K562 (cell line): ENCODE measurements at regions not wholly inside any gene's neighbourhood (a gene's known extent, or its start where the extent isn't known, plus 50 kb on each side); places are given as distances from the start of the nearest gene placed in this dataset.

Experiments
- ATAC-seq: fragments of 200-7000 bp; cut with Tn5 transposase; 3 replicates; pipeline ENCODE4 v1.9.1; 2020; ENCODE audit warnings: moderate library complexity
- BruUV-seq: library from RNA; stranded (reverse); fragments of 400-500 nt; replicated peaks from 2 replicates; lab custom pipeline; 2021; lab: Mats Ljungman, UMichigan
- CTCF ChIA-PET: fragments of 300-600 bp; formaldehyde crosslinking; extraction: SDS; loops from one replicate; lab custom pipeline; 2021; ENCODE audit warnings: low intra/inter-chr PET ratio; lab: Yijun Ruan, JAX
- POLR2A ChIA-PET: fragments of 300-600, 350-650 bp; sonication (Branson Sonifier 250); formaldehyde crosslinking; extraction: SDS; loops from one replicate; lab custom pipeline; 2021; ENCODE audit warnings: antibody characterized with exemption, inconsistent platforms; lab: Yijun Ruan, JAX
- DNase-seq, 4 experiments: peaks; one replicate each; pipeline versions ENCODE4 v3.0.0 to v3.0.0-alpha.2; 2011 to 2018; ENCODE audit warnings: low spot score in 3 of 4, mixed read lengths in 3 of 4; ENCODE audit errors: extremely low read depth in 1 of 4
- FAIRE-seq: peaks from 2 replicates; lab custom pipeline; 2011; peaks lifted over from hg19 to GRCh38; lab: Jason Lieb, UNC
- H2AFZ ChIP-seq: 2 replicates; pipeline ENCODE4 v1.6.0; 2011; ENCODE audit warnings: low read depth, low read length, control low read depth, inconsistent platforms
- H3K27ac ChIP-seq: fragments of 200-600 bp; 3 replicates; pipeline ENCODE4 v1.8.0; 2011; ENCODE audit warnings: low read depth, mild to moderate bottlenecking, control low read depth, inconsistent platforms, low read length, moderate library complexity, mixed read lengths; ENCODE audit errors: extremely low read depth
- H3K27me3 ChIP-seq, 2 experiments: fragments of 300-600 bp in 1 of 2; 2 replicates in 1 of 2; 3 replicates in 1 of 2; pipeline versions ENCODE4 v1.6.0 to v1.8.0; 2011; ENCODE audit warnings: inconsistent platforms in 2 of 2, low read length in 2 of 2, mild to moderate bottlenecking in 1 of 2, mixed read lengths in 1 of 2, moderate library complexity in 1 of 2; ENCODE audit not compliant: control insufficient read depth in 2 of 2, insufficient read depth in 2 of 2
- H3K36me3 ChIP-seq: fragments of 300-600 bp; 3 replicates; pipeline ENCODE4 v1.8.0; 2011; ENCODE audit warnings: mild to moderate bottlenecking, low read length, inconsistent platforms; ENCODE audit not compliant: control insufficient read depth, insufficient read depth
- H3K4me1 ChIP-seq, 2 experiments: fragments of 200-600 bp in 1 of 2; replicated peaks in 1 of 2; 2 replicates in 1 of 2; 3 replicates in 1 of 2; pipeline versions ENCODE4 v1.5.1 to v1.8.0; 2011; ENCODE audit warnings: inconsistent platforms in 2 of 2, low read length in 2 of 2, mild to moderate bottlenecking in 1 of 2, mixed read lengths in 1 of 2, moderate library complexity in 1 of 2; ENCODE audit not compliant: control insufficient read depth in 2 of 2, insufficient read depth in 2 of 2
- H3K4me2 ChIP-seq: 2 replicates; pipeline ENCODE4 v1.6.1; 2011; ENCODE audit warnings: low read length, control low read depth, inconsistent platforms, mixed read lengths; ENCODE audit not compliant: insufficient read depth
- H3K4me3 ChIP-seq: fragments of 200-600 bp; sonication (generic), shearing (Covaris generic); 2 replicates; pipeline ENCODE4 v1.5.1; 2016; ENCODE audit warnings: control low read depth, inconsistent platforms
- H3K79me2 ChIP-seq: fragments of 200-600 bp; 3 replicates; pipeline ENCODE4 v1.8.0; 2011; ENCODE audit warnings: low read length, inconsistent platforms; ENCODE audit not compliant: control insufficient read depth, insufficient read depth
- H3K9ac ChIP-seq, 2 experiments: 2 replicates each; pipeline versions ENCODE4 v1.6.0 to v1.6.1; 2011; ENCODE audit warnings: low read depth in 2 of 2, low read length in 2 of 2, control low read depth in 1 of 2, inconsistent platforms in 1 of 2, mild to moderate bottlenecking in 1 of 2, mixed read lengths in 1 of 2; ENCODE audit not compliant: insufficient read depth in 1 of 2
- H3K9me1 ChIP-seq: one replicate; pipeline ENCODE4 v1.6.0; 2011; ENCODE audit warnings: inconsistent platforms, mild to moderate bottlenecking, low read length, moderate library complexity; ENCODE audit not compliant: control insufficient read depth, insufficient read depth
- H3K9me3 ChIP-seq: replicated peaks from 2 replicates; pipeline ENCODE4 v1.5.1; 2011; ENCODE audit warnings: low read depth, low read length, inconsistent platforms; ENCODE audit not compliant: control insufficient read depth, insufficient read depth
- H4K20me1 ChIP-seq: replicated peaks from 2 replicates; pipeline ENCODE4 v1.6.1; 2011; ENCODE audit warnings: low read length, inconsistent platforms, mixed read lengths; ENCODE audit not compliant: control insufficient read depth, insufficient read depth
- CCNT2 ChIP-seq: IDR thresholded peaks from 2 replicates; pipeline ENCODE4 v1.6.1; 2011; ENCODE audit warnings: borderline replicate concordance, low read depth, mild to moderate bottlenecking, moderate library complexity, mixed read lengths, low read length; ENCODE audit not compliant: insufficient read length; ENCODE audit errors: extremely low read depth
- CSDE1 ChIP-seq, 2 experiments: fragments of 450-650 bp; IDR thresholded peaks; 2 replicates each; pipeline ENCODE4 v1.6.1; 2016; ENCODE audit warnings: mild to moderate bottlenecking in 1 of 2
- ETS2 ChIP-seq: IDR thresholded peaks from 2 replicates; pipeline ENCODE4 v1.6.1; 2016; ENCODE audit warnings: borderline replicate concordance, missing genetic modification characterization, mild to moderate bottlenecking, moderate library complexity, missing compliant biosample characterization; ENCODE audit not compliant: poor library complexity, severe bottlenecking
- NCOA6 ChIP-seq: fragments of 450-650 bp; IDR thresholded peaks from 2 replicates; pipeline ENCODE4 v1.6.1; 2017; ENCODE audit warnings: mild to moderate bottlenecking
- POLR3A ChIP-seq: IDR thresholded peaks from 2 replicates; pipeline ENCODE4 v1.6.1; 2011; ENCODE audit warnings: borderline replicate concordance, mild to moderate bottlenecking, moderate library complexity; ENCODE audit not compliant: insufficient read length, insufficient read depth; ENCODE audit errors: extremely low read depth
- PTBP1 ChIP-seq: fragments of 200-400 bp; formaldehyde crosslinking; IDR thresholded peaks from 2 replicates; pipeline ENCODE4 v1.6.1; 2017; ENCODE audit warnings: low read depth, low read length
- RAD51 ChIP-seq: fragments of 450-650 bp; IDR thresholded peaks from 2 replicates; pipeline ENCODE4 v1.7.1; 2016; ENCODE audit warnings: low read depth, mild to moderate bottlenecking, borderline replicate concordance
- TFAM ChIP-seq: fragments of 250-450 bp; sonication (Bioruptor Pico); conservative IDR thresholded peaks from 2 replicates; pipeline ENCODE4 v1.5.0; 2021; ENCODE audit warnings: mild to moderate bottlenecking, moderate library complexity
- WGBS: fragments of 100-300 bp; shearing (Covaris generic); methylation state at CpG from one replicate; pipeline ENCODE4 v1.1.6; 2016; ENCODE audit warnings: low coverage, mixed read lengths; ENCODE audit not compliant: insufficient coverage; ENCODE audit errors: missing lambda C conversion rate; 5-methylcytosine and 5-hydroxymethylcytosine counted together
- in situ Hi-C: fragments of 300-500 bp; cut with MboI; formaldehyde crosslinking; loops from 4 replicates; pipeline ENCODE4 v1.15.0; 2018; ENCODE audit warnings: inconsistent platforms, mixed read lengths
- intact Hi-C: fragments of 100-400 bp; cut with micrococcal nuclease; formaldehyde crosslinking; loops from 2 replicates; pipeline ENCODE4 v1.14.2; 2022
- TF ChIP-seq, protein P1 (sequence below): fragments of 450-650 bp; IDR thresholded peaks from 2 replicates; pipeline ENCODE4 v1.6.1; 2016; ENCODE audit warnings: low read depth

DNA sequence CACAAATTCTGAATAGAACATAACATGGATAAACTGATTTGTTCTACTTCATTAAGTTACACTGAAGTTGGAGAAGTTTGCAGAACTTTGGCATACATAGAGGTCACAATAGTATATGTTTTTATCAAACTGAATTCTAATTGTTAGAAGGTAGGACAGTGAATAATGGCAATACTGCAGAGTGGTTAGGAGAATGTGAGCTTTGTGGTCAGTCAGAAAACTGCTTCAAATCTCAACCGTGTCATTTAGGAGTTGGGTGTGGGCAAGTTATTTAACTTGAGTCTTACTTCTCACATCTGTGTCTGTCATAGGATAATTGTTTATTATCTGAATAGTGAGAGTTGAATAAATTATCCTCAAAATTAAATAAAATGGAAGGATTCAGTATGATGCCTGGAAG lies 374.6 kb upstream of the SYT1 start:
- H3K79me2 ChIP-seq, result no peaks in the 10 kb centered on the region
- no peaks in the 10 kb centered on the region for H3K4me1 ChIP-seq
- DNase-seq (no peak), FAIRE-seq (no peak), ATAC-seq (no peak)
- no peaks in the 10 kb centered on the region for H4K20me1 ChIP-seq
- intact Hi-C loops, result no loop called here
- H2AFZ ChIP-seq, result no peak overlapping the region
- in situ Hi-C loops, result no loop called here
- CTCF ChIA-PET, result no interaction called here
- no peaks in the 10 kb centered on the region for H3K27me3 ChIP-seq
- no peak overlapping the region for H3K27ac ChIP-seq
- no peak for TF ChIP-seq POLR3A
- H3K9me3 ChIP-seq, result no peaks in the 10 kb centered on the region
- 0% methylated on average over 1 of the region's 1 CpG for WGBS
- no peaks in the 10 kb centered on the region for H3K36me3 ChIP-seq
- no peak overlapping the region for H3K4me2 ChIP-seq
- H3K9ac ChIP-seq, result no peak overlapping the region
- no peaks in the 10 kb centered on the region for H3K9me1 ChIP-seq
- POLR2A ChIA-PET, result no interaction called here
- H3K4me3 ChIP-seq, result no peak overlapping the region
- no TSS peak for BruUV-seq

DNA sequence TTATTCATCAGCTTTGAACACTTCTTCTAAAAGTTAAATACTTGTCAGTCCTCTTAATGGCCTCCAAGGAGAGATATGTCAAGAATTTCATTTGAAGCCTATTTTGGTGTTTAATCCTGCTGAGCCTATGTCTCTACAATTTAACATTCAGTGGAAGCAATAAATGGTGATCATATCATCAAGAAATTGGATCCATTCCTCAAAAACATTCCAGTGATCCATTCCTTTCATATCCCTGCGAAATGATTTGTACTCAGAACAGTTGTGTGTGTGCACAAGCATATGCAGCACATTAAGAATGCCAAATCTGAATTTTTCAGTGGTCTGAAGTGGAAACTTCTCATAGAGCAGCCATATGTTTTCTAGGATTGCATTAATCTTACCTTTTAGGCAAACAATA lies 373.7 kb upstream of the SYT1 start:
- Histone ChIP-seq H3K9ac (no peak overlapping the region), H3K4me3 (no peak overlapping the region), H3K4me1 (no peaks in the 10 kb centered on the region), H3K9me3 (no peaks in the 10 kb centered on the region), H4K20me1 (no peaks in the 10 kb centered on the region), H3K79me2 (no peaks in the 10 kb centered on the region), H3K27ac (no peak overlapping the region), H3K36me3 (no peaks in the 10 kb centered on the region), H2AFZ (no peak overlapping the region), H3K4me2 (no peak overlapping the region), H3K27me3 (no peaks in the 10 kb centered on the region), H3K9me1 (no peaks in the 10 kb centered on the region)
- POLR2A ChIA-PET, result no interaction called here
- ATAC-seq (no peak), DNase-seq (no peak), FAIRE-seq (no peak)
- intact Hi-C loops, result no loop called here
- BruUV-seq, result no TSS peak
- CTCF ChIA-PET, result no interaction called here
- in situ Hi-C loops, result no loop called here
- WGBS, result 4% methylated on average over 1 of the region's 1 CpG
- TF ChIP-seq TFAM (CRISPR knock-in tag) (no peak), CCNT2 (no peak), CSDE1 (IDR thresholded peaks at IDR 0.05) (no peak), NCOA6 (no peak), RAD51 (no peak), ETS2 (tag) (no peak), PTBP1 (no peak)
- TF ChIP-seq, protein P1, sequence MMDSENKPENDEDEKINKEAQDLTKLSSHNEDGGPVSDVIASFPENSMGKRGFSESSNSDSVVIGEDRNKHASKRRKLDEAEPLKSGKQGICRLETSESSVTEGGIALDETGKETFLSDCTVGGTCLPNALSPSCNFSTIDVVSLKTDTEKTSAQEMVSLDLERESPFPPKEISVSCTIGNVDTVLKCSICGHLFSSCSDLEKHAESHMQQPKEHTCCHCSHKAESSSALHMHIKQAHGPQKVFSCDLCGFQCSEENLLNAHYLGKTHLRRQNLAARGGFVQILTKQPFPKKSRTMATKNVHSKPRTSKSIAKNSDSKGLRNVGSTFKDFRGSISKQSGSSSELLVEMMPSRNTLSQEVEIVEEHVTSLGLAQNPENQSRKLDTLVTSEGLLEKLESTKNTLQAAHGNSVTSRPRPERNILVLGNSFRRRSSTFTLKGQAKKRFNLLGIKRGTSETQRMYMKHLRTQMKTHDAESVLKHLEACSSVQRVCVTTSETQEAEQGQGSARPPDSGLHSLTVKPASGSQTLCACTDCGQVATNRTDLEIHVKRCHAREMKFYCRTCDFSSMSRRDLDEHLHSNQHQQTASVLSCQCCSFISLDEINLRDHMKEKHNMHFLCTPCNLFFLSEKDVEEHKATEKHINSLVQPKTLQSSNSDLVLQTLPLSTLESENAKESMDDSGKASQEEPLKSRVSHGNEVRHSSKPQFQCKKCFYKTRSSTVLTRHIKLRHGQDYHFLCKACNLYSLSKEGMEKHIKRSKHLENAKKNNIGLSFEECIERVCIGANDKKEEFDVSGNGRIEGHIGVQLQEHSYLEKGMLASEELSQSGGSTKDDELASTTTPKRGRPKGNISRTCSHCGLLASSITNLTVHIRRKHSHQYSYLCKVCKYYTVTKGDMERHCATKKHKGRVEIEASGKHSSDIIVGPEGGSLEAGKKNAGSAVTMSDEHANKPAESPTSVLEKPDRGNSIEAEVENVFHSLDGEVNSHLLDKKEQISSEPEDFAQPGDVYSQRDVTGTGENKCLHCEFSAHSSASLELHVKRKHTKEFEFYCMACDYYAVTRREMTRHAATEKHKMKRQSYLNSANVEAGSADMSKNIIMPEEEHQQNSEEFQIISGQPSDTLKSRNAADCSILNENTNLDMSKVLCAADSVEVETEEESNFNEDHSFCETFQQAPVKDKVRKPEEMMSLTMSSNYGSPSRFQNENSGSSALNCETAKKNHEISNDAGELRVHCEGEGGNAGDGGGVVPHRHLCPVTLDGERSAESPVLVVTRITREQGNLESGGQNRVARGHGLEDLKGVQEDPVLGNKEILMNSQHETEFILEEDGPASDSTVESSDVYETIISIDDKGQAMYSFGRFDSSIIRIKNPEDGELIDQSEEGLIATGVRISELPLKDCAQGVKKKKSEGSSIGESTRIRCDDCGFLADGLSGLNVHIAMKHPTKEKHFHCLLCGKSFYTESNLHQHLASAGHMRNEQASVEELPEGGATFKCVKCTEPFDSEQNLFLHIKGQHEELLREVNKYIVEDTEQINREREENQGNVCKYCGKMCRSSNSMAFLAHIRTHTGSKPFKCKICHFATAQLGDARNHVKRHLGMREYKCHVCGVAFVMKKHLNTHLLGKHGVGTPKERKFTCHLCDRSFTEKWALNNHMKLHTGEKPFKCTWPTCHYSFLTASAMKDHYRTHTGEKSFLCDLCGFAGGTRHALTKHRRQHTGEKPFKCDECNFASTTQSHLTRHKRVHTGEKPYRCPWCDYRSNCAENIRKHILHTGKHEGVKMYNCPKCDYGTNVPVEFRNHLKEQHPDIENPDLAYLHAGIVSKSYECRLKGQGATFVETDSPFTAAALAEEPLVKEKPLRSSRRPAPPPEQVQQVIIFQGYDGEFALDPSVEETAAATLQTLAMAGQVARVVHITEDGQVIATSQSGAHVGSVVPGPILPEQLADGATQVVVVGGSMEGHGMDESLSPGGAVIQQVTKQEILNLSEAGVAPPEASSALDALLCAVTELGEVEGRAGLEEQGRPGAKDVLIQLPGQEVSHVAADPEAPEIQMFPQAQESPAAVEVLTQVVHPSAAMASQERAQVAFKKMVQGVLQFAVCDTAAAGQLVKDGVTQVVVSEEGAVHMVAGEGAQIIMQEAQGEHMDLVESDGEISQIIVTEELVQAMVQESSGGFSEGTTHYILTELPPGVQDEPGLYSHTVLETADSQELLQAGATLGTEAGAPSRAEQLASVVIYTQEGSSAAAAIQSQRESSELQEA, result no peak
